H1 (cell line): ENCODE measurements at regions not wholly inside any gene's neighbourhood (a gene's known extent, or its start where the extent isn't known, plus 50 kb on each side); places are given as distances from the start of the nearest gene placed in this dataset.

Experiments
- BCL11A ChIP-seq, 2 experiments: IDR thresholded peaks; one replicate each; pipeline ENCODE4 v1.6.1; 2011; ENCODE audit warnings: low read depth in 2 of 2, low read length in 2 of 2, mild to moderate bottlenecking in 2 of 2
- CEBPB ChIP-seq: IDR thresholded peaks from 2 replicates; pipeline ENCODE4 v1.6.1; 2012; ENCODE audit warnings: low read depth, low read length
- EGR1 ChIP-seq: IDR thresholded peaks from 2 replicates; pipeline ENCODE4 v1.6.1; 2011; ENCODE audit warnings: low read depth, low read length, borderline replicate concordance
- EZH2 ChIP-seq: fragments of 200-600 bp; sonication (generic); IDR thresholded peaks from 2 replicates; pipeline ENCODE4 v1.7.1; 2012; ENCODE audit warnings: low read depth, mild to moderate bottlenecking, moderate library complexity, low read length, inconsistent platforms; ENCODE audit not compliant: severe bottlenecking
- JUND ChIP-seq: IDR thresholded peaks from 2 replicates; pipeline ENCODE4 v1.6.1; 2011; ENCODE audit warnings: mild to moderate bottlenecking, improper control_type of control experiment, low read length
- RXRA ChIP-seq: IDR thresholded peaks from 2 replicates; pipeline ENCODE4 v1.6.1; 2011; ENCODE audit warnings: low read depth, mild to moderate bottlenecking, low read length, moderate library complexity; ENCODE audit not compliant: insufficient read depth
- SP2 ChIP-seq: IDR thresholded peaks from 2 replicates; pipeline ENCODE4 v1.6.1; 2012; ENCODE audit warnings: mild to moderate bottlenecking, low read length, inconsistent platforms

GRCh38 chr4:134610172-134610571, 408.6 kb upstream of the PABPC4L start (continued):
- no peak for TF ChIP-seq SP2
- TF ChIP-seq JUND, result no peak
- TF ChIP-seq EGR1, result no peak
- no peak for TF ChIP-seq CEBPB
- TF ChIP-seq EZH2, result no peak
- no peak for TF ChIP-seq RXRA
- TF ChIP-seq BCL11A (IDR thresholded peaks at IDR 0.05; ENCODE audit: low read depth in 2 of 2, low read length in 2 of 2), result no peak
